Vagina (tissue), 2 donors: ENCODE measurements at regions not wholly inside any gene's neighbourhood (a gene's known extent, or its start where the extent isn't known, plus 50 kb on each side); places are given as distances from the start of the nearest gene placed in this dataset.

Source experiments
- CTCF ChIP-seq, 3 experiments: fragments of 450-650 bp in 2 of 3; fragments of 200-600 bp in 1 of 3; sonication (generic) in 1 of 3; IDR thresholded peaks; one replicate each; pipeline ENCODE4 v1.5.1; 2017 to 2019; ENCODE audit warnings: antibody characterized with exemption in 3 of 3, mild to moderate bottlenecking in 2 of 3, moderate library complexity in 2 of 3
- POLR2A ChIP-seq, 2 donors: fragments of 450-650 bp; IDR thresholded peaks; one replicate each; pipeline ENCODE4 v1.6.1; 2017; ENCODE audit warnings: antibody characterized with exemption in 2 of 2, mild to moderate bottlenecking in 2 of 2, moderate library complexity in 2 of 2
- POLR2AphosphoS5 ChIP-seq, 2 donors: sonication (generic); formaldehyde crosslinking; IDR thresholded peaks; one replicate each; pipeline ENCODE4 v1.9.0; 2017; ENCODE audit warnings: antibody characterized with exemption in 2 of 2, mild to moderate bottlenecking in 2 of 2, low read depth in 1 of 2; ENCODE audit not compliant: insufficient read depth in 1 of 2

- no peak for TF ChIP-seq CTCF (IDR thresholded peaks at IDR 0.05)
- TF ChIP-seq POLR2A (IDR thresholded peaks at IDR 0.05) = no peak
- TF ChIP-seq POLR2AphosphoS5 (IDR thresholded peaks at IDR 0.05; ENCODE audit: insufficient read depth in 1 of 2, low read depth in 1 of 2) = no peak
These were observed 147.6 kb upstream of the DEPDC1 start for GRCh38 chr1:68644504-68644903.
